BJ (cell line): ENCODE measurements at regions not wholly inside any gene's neighbourhood (a gene's known extent, or its start where the extent isn't known, plus 50 kb on each side); places are given as distances from the start of the nearest gene placed in this dataset.

Source experiments
- CTCF ChIA-PET: fragments of 350-600 bp; formaldehyde crosslinking; extraction: SDS; loops from one replicate; lab custom pipeline; 2021; ENCODE audit warnings: antibody characterized with exemption, inconsistent platforms; lab: Yijun Ruan, JAX
- POLR2A ChIA-PET: fragments of 300-600 bp; sonication (Branson Sonifier 250); formaldehyde crosslinking; extraction: SDS; loops from one replicate; lab custom pipeline; 2021; ENCODE audit warnings: antibody characterized with exemption; lab: Charles Lee
- DNase-seq: peaks from one replicate; pipeline ENCODE4 v3.0.0-alpha.2; 2011; ENCODE audit warnings: low read depth
- H3K27me3 ChIP-seq: 2 replicates; pipeline ENCODE4 v1.6.0; 2011; ENCODE audit warnings: low read length; ENCODE audit not compliant: control insufficient read depth, insufficient read depth
- H3K36me3 ChIP-seq: 2 replicates; pipeline ENCODE4 v1.5.1; 2011; ENCODE audit warnings: low read length; ENCODE audit not compliant: control insufficient read depth, insufficient read depth
- H3K4me3 ChIP-seq: 2 replicates; pipeline ENCODE4 v1.5.1; 2011; ENCODE audit warnings: low read depth, mild to moderate bottlenecking, control low read depth, low read length
- CTCF ChIP-seq: IDR thresholded peaks from 2 replicates; pipeline ENCODE4 v1.5.1; 2011; ENCODE audit warnings: low read depth, mild to moderate bottlenecking, control low read depth, inconsistent platforms, low read length, moderate library complexity; ENCODE audit not compliant: insufficient read depth

GRCh38 chr11:119936426-119936825 is 201.5 kb downstream of the TRIM29 start:
- H3K4me3 ChIP-seq, result no peak overlapping the region
- H3K36me3 ChIP-seq, result no peaks in the 10 kb centered on the region
- TF ChIP-seq CTCF, result no peak
- POLR2A ChIA-PET, result no interaction called here
- CTCF ChIA-PET, result no interaction called here
- no peaks in the 10 kb centered on the region; the same call in 1 of the 2 replicates for H3K27me3 ChIP-seq
- DNase-seq, result no peak

GRCh38 chr11:119935349-119935925 is 202.5 kb downstream of the TRIM29 start:
- CTCF ChIA-PET, result no interaction called here
- H3K36me3 ChIP-seq, result no peaks in the 10 kb centered on the region
- no peaks in the 10 kb centered on the region; the same call in 1 of the 2 replicates for H3K27me3 ChIP-seq
- POLR2A ChIA-PET, result no interaction called here
- DNase-seq, result no peak
- TF ChIP-seq CTCF, result no peak
- H3K4me3 ChIP-seq, result no peak overlapping the region

- Histone ChIP-seq H3K27me3 (no peaks in the 10 kb centered on the region), H3K36me3 (no peaks in the 10 kb centered on the region), H3K4me3 (no peak overlapping the region)
- TF ChIP-seq CTCF, result no peak
- no peak for DNase-seq
- ChIA-PET CTCF (no interaction called here), POLR2A (no interaction called here)
Observed at GRCh38 chr11:119934866-119935265, 203.0 kb downstream of the TRIM29 start.

- H3K27me3 ChIP-seq, result no peaks in the 10 kb centered on the region
- POLR2A ChIA-PET, result no interaction called here
- no peak overlapping the region for H3K4me3 ChIP-seq
- no peak for TF ChIP-seq CTCF
- H3K36me3 ChIP-seq, result no peaks in the 10 kb centered on the region
- no peak for DNase-seq
- CTCF ChIA-PET, result no interaction called here
Observed at GRCh38 chr11:119934267-119934666, 203.6 kb downstream of the TRIM29 start.

GRCh38 chr11:119933584-119933983 is 204.3 kb downstream of the TRIM29 start:
- DNase-seq, result no peak
- TF ChIP-seq CTCF, result no peak
- H3K27me3 ChIP-seq, result no peaks in the 10 kb centered on the region; the same call in 1 of the 2 replicates
- ChIA-PET POLR2A (no interaction called here), CTCF (no interaction called here)
- no peak overlapping the region for H3K4me3 ChIP-seq
- H3K36me3 ChIP-seq, result no peaks in the 10 kb centered on the region
